ENCODE measurements at regions not wholly inside any gene's neighbourhood (a gene's known extent, or its start where the extent isn't known, plus 50 kb on each side); places are given as distances from the start of the nearest gene placed in this dataset.

DNA sequence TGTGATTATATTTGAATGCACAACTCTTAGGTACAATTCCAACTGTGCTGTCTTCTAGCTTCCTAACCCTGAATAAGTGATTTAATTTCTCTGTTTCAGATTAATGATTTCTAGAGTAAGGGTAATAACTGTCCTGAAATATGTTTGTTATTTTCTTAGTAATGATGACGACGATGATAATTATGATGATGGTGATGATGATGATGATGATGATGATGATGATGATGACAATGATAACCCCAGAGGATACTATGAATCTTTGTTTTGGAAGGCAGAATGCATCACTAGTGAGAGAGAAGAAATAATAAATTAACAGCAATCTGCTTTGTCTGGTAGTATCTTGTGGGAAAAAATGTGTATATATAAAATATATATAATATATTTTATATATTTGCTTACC is 317.1 kb upstream of the CDH8 start:
- no peak overlapping the region for H3K27ac ChIP-seq (ENCODE audit: low read depth, low read length)
- H3K4me3 ChIP-seq (ENCODE audit: low read length), result no peak overlapping the region
- H3K4me1 ChIP-seq (ENCODE audit: control insufficient read depth, low read length), result no peaks in the 10 kb centered on the region
- H3K36me3 ChIP-seq (ENCODE audit: control insufficient read depth, low read length), result no peaks in the 10 kb centered on the region
- no peaks in the 10 kb centered on the region for H3K27me3 ChIP-seq (ENCODE audit: control insufficient read depth, low read length)
- H3F3A ChIP-seq (ENCODE audit: control insufficient read depth, insufficient read depth), result no peaks in the 10 kb centered on the region
- no peaks in the 10 kb centered on the region for H3K9me2 ChIP-seq (replicated peaks; ENCODE audit: control insufficient read depth, low read length)
- TF ChIP-seq EZH2phosphoT487 (IDR thresholded peaks at IDR 0.05; ENCODE audit: borderline replicate concordance, low read length), result no peak
- TF ChIP-seq, protein P1, sequence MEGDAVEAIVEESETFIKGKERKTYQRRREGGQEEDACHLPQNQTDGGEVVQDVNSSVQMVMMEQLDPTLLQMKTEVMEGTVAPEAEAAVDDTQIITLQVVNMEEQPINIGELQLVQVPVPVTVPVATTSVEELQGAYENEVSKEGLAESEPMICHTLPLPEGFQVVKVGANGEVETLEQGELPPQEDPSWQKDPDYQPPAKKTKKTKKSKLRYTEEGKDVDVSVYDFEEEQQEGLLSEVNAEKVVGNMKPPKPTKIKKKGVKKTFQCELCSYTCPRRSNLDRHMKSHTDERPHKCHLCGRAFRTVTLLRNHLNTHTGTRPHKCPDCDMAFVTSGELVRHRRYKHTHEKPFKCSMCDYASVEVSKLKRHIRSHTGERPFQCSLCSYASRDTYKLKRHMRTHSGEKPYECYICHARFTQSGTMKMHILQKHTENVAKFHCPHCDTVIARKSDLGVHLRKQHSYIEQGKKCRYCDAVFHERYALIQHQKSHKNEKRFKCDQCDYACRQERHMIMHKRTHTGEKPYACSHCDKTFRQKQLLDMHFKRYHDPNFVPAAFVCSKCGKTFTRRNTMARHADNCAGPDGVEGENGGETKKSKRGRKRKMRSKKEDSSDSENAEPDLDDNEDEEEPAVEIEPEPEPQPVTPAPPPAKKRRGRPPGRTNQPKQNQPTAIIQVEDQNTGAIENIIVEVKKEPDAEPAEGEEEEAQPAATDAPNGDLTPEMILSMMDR (IDR thresholded peaks at IDR 0.05; ENCODE audit: low read depth, low read length, poor library complexity, severe bottlenecking), result no peak
- no peaks in the 10 kb centered on the region for H3K79me2 ChIP-seq (ENCODE audit: control insufficient read depth, low read length)
- no peaks in the 10 kb centered on the region for H3K9me3 ChIP-seq (ENCODE audit: control insufficient read depth, insufficient read depth, low read length)
- no peaks in the 10 kb centered on the region for H4K20me1 ChIP-seq (ENCODE audit: control insufficient read depth, insufficient read depth, low read depth, low read length)
- no peak overlapping the region for H3K4me2 ChIP-seq (ENCODE audit: low read length)

DNA sequence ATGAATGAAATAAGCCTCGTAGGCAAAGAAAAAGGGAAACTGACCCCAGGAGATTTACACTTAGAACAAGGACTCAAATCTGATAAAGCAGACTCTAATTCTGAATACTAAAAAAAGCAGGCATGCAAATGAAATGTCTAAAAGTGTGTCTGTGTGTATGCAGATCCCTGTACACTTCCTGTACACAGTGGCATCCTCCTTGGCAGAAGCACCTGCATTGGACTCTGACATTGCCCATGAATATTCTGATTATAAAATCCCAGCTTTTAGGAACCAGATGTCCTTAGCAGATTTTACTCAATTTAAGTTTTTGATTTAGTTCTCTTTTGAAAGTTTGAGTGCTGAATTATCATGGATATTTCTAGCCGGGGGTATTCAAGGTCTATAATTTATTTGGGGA is 306.0 kb upstream of the CDH8 start:
- no peaks in the 10 kb centered on the region for H3F3A ChIP-seq (ENCODE audit: control insufficient read depth, insufficient read depth)
- H3K79me2 ChIP-seq (ENCODE audit: control insufficient read depth, low read length), result no peaks in the 10 kb centered on the region
- H3K36me3 ChIP-seq (ENCODE audit: control insufficient read depth, low read length), result no peaks in the 10 kb centered on the region
- H3K4me1 ChIP-seq (ENCODE audit: control insufficient read depth, low read length), result no peaks in the 10 kb centered on the region
- H3K4me3 ChIP-seq (ENCODE audit: low read length), result no peak overlapping the region
- no peaks in the 10 kb centered on the region for H3K9me3 ChIP-seq (ENCODE audit: control insufficient read depth, insufficient read depth, low read length)
- no peaks in the 10 kb centered on the region for H3K9me2 ChIP-seq (replicated peaks; ENCODE audit: control insufficient read depth, low read length)
- H3K27ac ChIP-seq (ENCODE audit: low read depth, low read length), result no peak overlapping the region
- TF ChIP-seq, protein P1 (IDR thresholded peaks at IDR 0.05; ENCODE audit: low read depth, low read length, poor library complexity, severe bottlenecking), result no peak
- TF ChIP-seq EZH2phosphoT487 (IDR thresholded peaks at IDR 0.05; ENCODE audit: borderline replicate concordance, low read length), result no peak
- no peaks in the 10 kb centered on the region for H3K27me3 ChIP-seq (ENCODE audit: control insufficient read depth, low read length)
- no peak overlapping the region for H3K4me2 ChIP-seq (ENCODE audit: low read length)
- H4K20me1 ChIP-seq (ENCODE audit: control insufficient read depth, insufficient read depth, low read depth, low read length), result no peaks in the 10 kb centered on the region

DNA sequence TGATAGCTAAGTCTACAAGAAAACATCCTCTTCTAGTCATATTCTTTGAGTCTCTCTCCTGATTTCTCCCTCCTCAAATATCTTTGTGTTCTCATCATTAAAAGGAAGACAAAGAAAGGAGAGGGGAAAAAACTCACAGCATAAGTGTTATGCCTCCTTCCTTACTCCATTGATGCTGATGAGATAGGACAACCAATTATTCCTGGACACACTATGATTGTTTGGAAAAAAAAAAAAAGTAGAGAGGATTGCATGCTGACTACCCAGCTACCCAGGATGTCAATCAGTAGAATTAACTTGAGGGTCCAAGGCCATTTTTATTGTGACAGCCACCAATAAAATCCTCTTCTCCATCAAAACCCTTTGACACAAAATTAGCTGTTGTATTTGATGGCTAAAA is 299.1 kb upstream of the CDH8 start:
- Histone ChIP-seq H3K4me2 (ENCODE audit: low read length) (no peak overlapping the region), H4K20me1 (ENCODE audit: control insufficient read depth, insufficient read depth, low read depth, low read length) (no peaks in the 10 kb centered on the region)

More for the DNA sequence above, 299.1 kb upstream of the CDH8 start:
- H3K27ac ChIP-seq (ENCODE audit: low read depth, low read length), result no peak overlapping the region
- no peaks in the 10 kb centered on the region for H3K9me2 ChIP-seq (replicated peaks; ENCODE audit: control insufficient read depth, low read length)
- no peaks in the 10 kb centered on the region for H3K79me2 ChIP-seq (ENCODE audit: control insufficient read depth, low read length)
- no peak overlapping the region for H3K4me3 ChIP-seq (ENCODE audit: low read length)
- TF ChIP-seq, protein P1 (IDR thresholded peaks at IDR 0.05; ENCODE audit: low read depth, low read length, poor library complexity, severe bottlenecking), result no peak
- no peak for TF ChIP-seq EZH2phosphoT487 (IDR thresholded peaks at IDR 0.05; ENCODE audit: borderline replicate concordance, low read length)
- no peaks in the 10 kb centered on the region for H3K9me3 ChIP-seq (ENCODE audit: control insufficient read depth, insufficient read depth, low read length)
- H3K27me3 ChIP-seq (ENCODE audit: control insufficient read depth, low read length), result no peaks in the 10 kb centered on the region
- no peaks in the 10 kb centered on the region for H3K4me1 ChIP-seq (ENCODE audit: control insufficient read depth, low read length)
- H3K36me3 ChIP-seq (ENCODE audit: control insufficient read depth, low read length), result no peaks in the 10 kb centered on the region
- no peaks in the 10 kb centered on the region for H3F3A ChIP-seq (ENCODE audit: control insufficient read depth, insufficient read depth)

Data from DOHH2 (cell line).